Activated T-cell treated with anti-CD3 and anti-CD28 coated beads, Interleukin-2, amount 50 U/mL, for 72 hours (primary cell): ENCODE measurements at regions not wholly inside any gene's neighbourhood (a gene's known extent, or its start where the extent isn't known, plus 50 kb on each side); places are given as distances from the start of the nearest gene placed in this dataset.
"Not testable (repeated sequence)": the region's sequence is repeated elsewhere in the genome, so short reads cannot be mapped to it uniquely, and the experiment has no call there.

Source experiments
- ATAC-seq, 2 donors: fragments of 150-1000 bp; cut with Tn5 transposase; replicated peaks in 1 of 2; 2 replicates each; pipeline ENCODE4 v1.10.0; 2021; ENCODE audit warnings: moderate library complexity in 2 of 2, mild to moderate bottlenecking in 1 of 2
- DNase-seq, 2 donors: peaks; one replicate each; pipeline ENCODE4 v3.0.0; 2021 to 2022; ENCODE audit warnings: mixed read lengths in 1 of 2
- H3K27ac Mint-ChIP-seq: one replicate; pipeline ENCODE4 v1.8.0; 2022; ENCODE audit warnings: mild to moderate bottlenecking, moderate library complexity, mixed read lengths
- H3K27me3 Mint-ChIP-seq: one replicate; pipeline ENCODE4 v1.8.0; 2022; ENCODE audit warnings: low read depth, mixed read lengths
- H3K36me3 Mint-ChIP-seq, 2 donors: one replicate each; pipeline ENCODE4 v1.8.0; 2022; ENCODE audit warnings: mixed read lengths in 2 of 2, mild to moderate bottlenecking in 1 of 2; ENCODE audit not compliant: insufficient read depth in 2 of 2
- H3K4me1 Mint-ChIP-seq: one replicate; pipeline ENCODE4 v1.8.0; 2022; ENCODE audit warnings: low read depth, mixed read lengths
- H3K4me3 Mint-ChIP-seq, 2 donors: one replicate each; pipeline ENCODE4 v1.8.0; 2022; ENCODE audit warnings: mild to moderate bottlenecking in 2 of 2, mixed read lengths in 2 of 2, moderate library complexity in 2 of 2
- H3K9me3 Mint-ChIP-seq, 2 donors: one replicate each; pipeline ENCODE4 v1.8.0; 2022; ENCODE audit warnings: mixed read lengths in 2 of 2

- no peaks in the 10 kb centered on the region for H3K36me3 Mint-ChIP-seq
- DNase-seq (no peak), ATAC-seq (no peak)
- H3K4me3 Mint-ChIP-seq: no peak overlapping the region
- H3K9me3 Mint-ChIP-seq: no peaks in the 10 kb centered on the region
- no peak overlapping the region for H3K27ac Mint-ChIP-seq
- H3K27me3 Mint-ChIP-seq: no peaks in the 10 kb centered on the region
- H3K4me1 Mint-ChIP-seq: peaks cover 5% of the 10 kb centered on the region
Measured at GRCh38 chr6:44037847-44038542, 89.3 kb downstream of the MRPL14 start.

GRCh38 chr6:44037276-44037675 is 90.0 kb downstream of the MRPL14 start:
- H3K4me3 Mint-ChIP-seq, H3K27me3 Mint-ChIP-seq, H3K4me1 Mint-ChIP-seq, H3K36me3 Mint-ChIP-seq, DNase-seq, H3K27ac Mint-ChIP-seq, ATAC-seq, H3K9me3 Mint-ChIP-seq: not testable (repeated sequence)

GRCh38 chr6:44036699-44037101 is 90.6 kb downstream of the MRPL14 start:
- H3K36me3 Mint-ChIP-seq: no peaks in the 10 kb centered on the region
- no peaks in the 10 kb centered on the region for H3K27me3 Mint-ChIP-seq
- no peaks in the 10 kb centered on the region for H3K9me3 Mint-ChIP-seq
- H3K4me3 Mint-ChIP-seq: no peak overlapping the region
- ATAC-seq (no peak), DNase-seq (no peak)
- H3K27ac Mint-ChIP-seq: no peak overlapping the region
- H3K4me1 Mint-ChIP-seq: peaks cover 1% of the 10 kb centered on the region

GRCh38 chr6:44036196-44036595 is 91.1 kb downstream of the MRPL14 start:
- Mint-ChIP-seq H3K4me3 (no peak overlapping the region), H3K27me3 (no peaks in the 10 kb centered on the region), H3K9me3 (no peaks in the 10 kb centered on the region), H3K36me3 (no peaks in the 10 kb centered on the region), H3K27ac (no peak overlapping the region), H3K4me1 (no peaks in the 10 kb centered on the region)
- DNase-seq: no peak
- no peak for ATAC-seq

- Mint-ChIP-seq H3K9me3 (no peaks in the 10 kb centered on the region), H3K36me3 (no peaks in the 10 kb centered on the region), H3K4me1 (no peaks in the 10 kb centered on the region), H3K27me3 (no peaks in the 10 kb centered on the region), H3K27ac (no peak overlapping the region), H3K4me3 (no peak overlapping the region)
- ATAC-seq (no peak), DNase-seq (no peak)
Measured at GRCh38 chr6:44035621-44036020, 91.6 kb downstream of the MRPL14 start.

GRCh38 chr6:44034931-44035345 is 92.3 kb downstream of the MRPL14 start:
- Mint-ChIP-seq H3K27ac (no peak overlapping the region), H3K4me3 (no peak overlapping the region), H3K36me3 (no peaks in the 10 kb centered on the region), H3K27me3 (peaks cover 6% of the 10 kb centered on the region), H3K4me1 (no peaks in the 10 kb centered on the region), H3K9me3 (no peaks in the 10 kb centered on the region)
- ATAC-seq (no peak), DNase-seq (no peak)

GRCh38 chr6:44034391-44034861 is 92.8 kb downstream of the MRPL14 start:
- Mint-ChIP-seq H3K4me1 (no peaks in the 10 kb centered on the region), H3K27ac (no peak overlapping the region), H3K4me3 (no peak overlapping the region), H3K27me3 (peaks cover 9% of the 10 kb centered on the region), H3K36me3 (no peaks in the 10 kb centered on the region), H3K9me3 (no peaks in the 10 kb centered on the region)
- DNase-seq: no peak
- no peak for ATAC-seq

- DNase-seq (no peak), ATAC-seq (no peak)
- Mint-ChIP-seq H3K27me3 (peaks cover 15% of the 10 kb centered on the region), H3K27ac (no peak overlapping the region), H3K36me3 (no peaks in the 10 kb centered on the region), H3K4me1 (no peaks in the 10 kb centered on the region), H3K4me3 (no peak overlapping the region), H3K9me3 (no peaks in the 10 kb centered on the region)
Measured at GRCh38 chr6:44030812-44031454, 96.3 kb downstream of the MRPL14 start.

GRCh38 chr6:44029444-44030185 is 97.6 kb downstream of the MRPL14 start:
- Mint-ChIP-seq H3K4me1 (no peaks in the 10 kb centered on the region), H3K27me3 (peaks cover 15% of the 10 kb centered on the region), H3K4me3 (no peak overlapping the region), H3K36me3 (no peaks in the 10 kb centered on the region), H3K9me3 (no peaks in the 10 kb centered on the region), H3K27ac (no peak overlapping the region)
- no peak for DNase-seq
- ATAC-seq: no peak

GRCh38 chr6:44028789-44029310 is 98.4 kb downstream of the MRPL14 start:
- no peak for DNase-seq

GRCh38 chr6:44025226-44025625 is 102.0 kb downstream of the MRPL14 start:
- Mint-ChIP-seq H3K36me3 (no peaks in the 10 kb centered on the region), H3K9me3 (no peaks in the 10 kb centered on the region), H3K4me1 (no peaks in the 10 kb centered on the region), H3K27me3 (peaks cover 17% of the 10 kb centered on the region), H3K4me3 (no peak overlapping the region), H3K27ac (no peak overlapping the region)
- DNase-seq (no peak), ATAC-seq (no peak)

More at GRCh38 chr6:44028789-44029310, 98.4 kb downstream of the MRPL14 start:
- no peaks in the 10 kb centered on the region for H3K9me3 Mint-ChIP-seq
- H3K36me3 Mint-ChIP-seq: no peaks in the 10 kb centered on the region
- H3K4me3 Mint-ChIP-seq: no peak overlapping the region
- H3K27ac Mint-ChIP-seq: no peak overlapping the region
- no peak for ATAC-seq
- no peaks in the 10 kb centered on the region for H3K4me1 Mint-ChIP-seq
- H3K27me3 Mint-ChIP-seq: peaks cover 15% of the 10 kb centered on the region

- H3K27ac Mint-ChIP-seq: no peak overlapping the region
- ATAC-seq: no peak
- H3K4me1 Mint-ChIP-seq: no peaks in the 10 kb centered on the region
- H3K9me3 Mint-ChIP-seq: no peaks in the 10 kb centered on the region
- H3K36me3 Mint-ChIP-seq: no peaks in the 10 kb centered on the region
- H3K27me3 Mint-ChIP-seq: peaks cover 17% of the 10 kb centered on the region
- no peak for DNase-seq
- no peak overlapping the region for H3K4me3 Mint-ChIP-seq
Measured at GRCh38 chr6:44024574-44025219, 102.6 kb downstream of the MRPL14 start.
